ENCODE measurements at regions not wholly inside any gene's neighbourhood (a gene's known extent, or its start where the extent isn't known, plus 50 kb on each side); places are given as distances from the start of the nearest gene placed in this dataset.

- Histone ChIP-seq H3K27me3 (ENCODE audit: control insufficient read depth in 4 of 4, insufficient read depth in 4 of 4, low read length in 3 of 4) (no peaks in the 10 kb centered on the region), H3K4me1 (ENCODE audit: control insufficient read depth in 4 of 4, insufficient read depth in 4 of 4, low read length in 3 of 4) (no peaks in the 10 kb centered on the region), H3K9ac (ENCODE audit: low read depth in 1 of 2, low read length in 2 of 2) (no peak overlapping the region), H3K4me3 (ENCODE audit: low read depth in 1 of 3, low read length in 3 of 3) (no peak overlapping the region), H3K36me3 (ENCODE audit: control insufficient read depth in 4 of 4, insufficient read depth in 3 of 4, low read depth in 1 of 4, low read length in 3 of 4) (no peaks in the 10 kb centered on the region), H3K27ac (ENCODE audit: low read depth in 1 of 2, low read length in 2 of 2) (no peak overlapping the region), H3K9me3 (ENCODE audit: control insufficient read depth in 4 of 4, low read length in 3 of 4) (peaks cover 7 to 15% (median 14%) of the 10 kb centered on the region in 4 donors)
- TF ChIP-seq FOXA2 (IDR thresholded peaks at IDR 0.05) (no peak), RXRA (IDR thresholded peaks at IDR 0.05) (no peak), REST (IDR thresholded peaks at IDR 0.05) (no peak), NR2F2 (IDR thresholded peaks at IDR 0.05) (no peak), RAD21 (IDR thresholded peaks at IDR 0.05) (no peak), YY1 (IDR thresholded peaks at IDR 0.05) (no peak), MAX (IDR thresholded peaks at IDR 0.05) (no peak), HNF4G (IDR thresholded peaks at IDR 0.05) (no peak), SP1 (IDR thresholded peaks at IDR 0.05) (no peak), ZBTB33 (IDR thresholded peaks at IDR 0.05) (no peak), CTCF (IDR thresholded peaks at IDR 0.05; ENCODE audit: low read depth, low read length, missing input control) (no peak), JUND (IDR thresholded peaks at IDR 0.05) (no peak), HNF4A (conservative IDR thresholded peaks at IDR 0.05) (no peak), FOXA1 (IDR thresholded peaks at IDR 0.05) (no peak), ATF3 (IDR thresholded peaks at IDR 0.05) (no peak), GABPA (IDR thresholded peaks at IDR 0.05 in 1 of 2, conservative IDR thresholded peaks at IDR 0.05 in 1 of 2) (no peak), TAF1 (conservative IDR thresholded peaks at IDR 0.05) (no peak), EGR1 (IDR thresholded peaks at IDR 0.05; ENCODE audit: low read depth in 2 of 2) (no peak)
- DNase-seq (ENCODE audit: low spot score) = no peak
- WGBS = 79% methylated on average over 3 of the region's 3 CpGs
Measured at GRCh38 chr7:68619526-68619925, 978.7 kb upstream of the AUTS2 start.
